Right lobe of liver (tissue), 6 donors: ENCODE measurements at regions not wholly inside any gene's neighbourhood (a gene's known extent, or its start where the extent isn't known, plus 50 kb on each side); places are given as distances from the start of the nearest gene placed in this dataset.

Source experiments
- ATAC-seq, 4 donors: fragments of 200-7000 bp; cut with Tn5 transposase; one replicate each; pipeline ENCODE4 v1.9.1; 2020; ENCODE audit warnings: mild to moderate bottlenecking in 4 of 4, moderate library complexity in 4 of 4
- DNase-seq, 3 donors: peaks; one replicate each; pipeline ENCODE4 v3.0.0-alpha.2; 2020
- H3K27ac ChIP-seq, 3 donors: fragments of 200-600 bp; one replicate each; pipeline ENCODE4 v1.8.0; 2022
- H3K27me3 ChIP-seq, 2 donors: fragments of 200-600 bp; one replicate each; pipeline ENCODE4 v1.8.0; 2022
- H3K36me3 ChIP-seq, 4 donors: fragments of 200-600 bp; sonication (generic) in 1 of 4; one replicate each; pipeline versions ENCODE4 v1.5.1 to v1.8.0; 2017 to 2022; ENCODE audit warnings: control low read depth in 1 of 4
- H3K4me1 ChIP-seq, 4 donors: fragments of 200-600 bp; sonication (generic) in 1 of 4; one replicate each; pipeline versions ENCODE4 v1.5.1 to v1.8.0; 2017 to 2022; ENCODE audit warnings: control low read depth in 1 of 4
- H3K4me3 ChIP-seq, 3 donors: fragments of 200-600 bp; one replicate each; pipeline ENCODE4 v1.8.0; 2022
- H3K9me3 ChIP-seq, 4 donors: fragments of 200-600 bp; sonication (generic) in 1 of 4; one replicate each; pipeline versions ENCODE4 v1.5.1 to v1.8.0; 2017 to 2022; ENCODE audit warnings: control low read depth in 1 of 4
- POLR2A ChIP-seq: fragments of 450-650 bp; IDR thresholded peaks from one replicate; pipeline ENCODE4 v1.6.1; 2017; ENCODE audit warnings: antibody characterized with exemption, mild to moderate bottlenecking
- WGBS: methylation state at CpG from one replicate; pipeline ENCODE4 v1.1.6; 2018; ENCODE audit warnings: low coverage, low lambda C conversion rate; ENCODE audit not compliant: insufficient coverage; ENCODE audit errors: missing lambda C conversion rate; 5-methylcytosine and 5-hydroxymethylcytosine counted together
- intact Hi-C, 2 donors: fragments of 100-400 bp; cut with DNase I; formaldehyde crosslinking; loops; one replicate each; pipeline versions ENCODE4 v1.11.2 to v1.14.1; 2022
- TF ChIP-seq, protein P1 (sequence below), 4 donors: fragments of 200-600 bp in 3 of 4; fragments of 450-650 bp in 1 of 4; IDR thresholded peaks; one replicate each; pipeline versions ENCODE4 v1.5.1 to v1.8.0; 2016 to 2022; ENCODE audit warnings: antibody characterized with exemption in 4 of 4, mild to moderate bottlenecking in 2 of 4
- donor health status: DM: no; HTN: yes; CAD: no.
- donor health status: DM: no; HTN: no; CAD: no.
- donor health status: DM: no; HTN: no; CAD: no.
- donor health status: DM: no; HTN: yes; CAD: no.
- donor health status: DM: no; HTN: yes; CAD: no.

DNA sequence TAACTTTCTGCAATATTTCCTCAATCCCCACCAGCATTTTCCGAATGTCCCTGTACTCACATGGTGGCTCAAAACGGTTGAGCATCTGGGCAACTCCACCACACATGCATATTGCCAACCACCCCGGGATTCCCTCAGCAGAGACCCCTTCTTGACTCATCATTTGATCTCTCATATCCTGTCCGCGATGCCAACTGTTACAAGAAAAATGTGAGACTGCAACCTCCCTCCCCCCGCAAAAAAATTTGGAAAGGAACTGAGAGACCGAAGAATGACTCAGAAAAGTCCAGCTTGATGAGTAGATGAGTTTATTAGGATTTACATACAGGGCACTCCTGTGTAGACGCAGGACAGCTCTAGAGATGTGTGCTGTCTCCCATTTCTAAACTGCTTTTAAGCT lies 561.4 kb downstream of the ZIC3 start:
- Histone ChIP-seq H3K27ac (no peak overlapping the region), H3K4me1 (no peaks in the 10 kb centered on the region), H3K27me3 (no peaks in the 10 kb centered on the region), H3K36me3 (no peaks in the 10 kb centered on the region), H3K9me3 (no peaks in the 10 kb centered on the region), H3K4me3 (no peak overlapping the region)
- DNase-seq = no peak
- WGBS = 39% methylated on average over 8 of the region's 8 CpGs
- no peak for ATAC-seq
- intact Hi-C loops = no loop called here
- TF ChIP-seq POLR2A = no peak
- TF ChIP-seq, protein P1, sequence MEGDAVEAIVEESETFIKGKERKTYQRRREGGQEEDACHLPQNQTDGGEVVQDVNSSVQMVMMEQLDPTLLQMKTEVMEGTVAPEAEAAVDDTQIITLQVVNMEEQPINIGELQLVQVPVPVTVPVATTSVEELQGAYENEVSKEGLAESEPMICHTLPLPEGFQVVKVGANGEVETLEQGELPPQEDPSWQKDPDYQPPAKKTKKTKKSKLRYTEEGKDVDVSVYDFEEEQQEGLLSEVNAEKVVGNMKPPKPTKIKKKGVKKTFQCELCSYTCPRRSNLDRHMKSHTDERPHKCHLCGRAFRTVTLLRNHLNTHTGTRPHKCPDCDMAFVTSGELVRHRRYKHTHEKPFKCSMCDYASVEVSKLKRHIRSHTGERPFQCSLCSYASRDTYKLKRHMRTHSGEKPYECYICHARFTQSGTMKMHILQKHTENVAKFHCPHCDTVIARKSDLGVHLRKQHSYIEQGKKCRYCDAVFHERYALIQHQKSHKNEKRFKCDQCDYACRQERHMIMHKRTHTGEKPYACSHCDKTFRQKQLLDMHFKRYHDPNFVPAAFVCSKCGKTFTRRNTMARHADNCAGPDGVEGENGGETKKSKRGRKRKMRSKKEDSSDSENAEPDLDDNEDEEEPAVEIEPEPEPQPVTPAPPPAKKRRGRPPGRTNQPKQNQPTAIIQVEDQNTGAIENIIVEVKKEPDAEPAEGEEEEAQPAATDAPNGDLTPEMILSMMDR (IDR thresholded peaks at IDR 0.05) = no peak

DNA sequence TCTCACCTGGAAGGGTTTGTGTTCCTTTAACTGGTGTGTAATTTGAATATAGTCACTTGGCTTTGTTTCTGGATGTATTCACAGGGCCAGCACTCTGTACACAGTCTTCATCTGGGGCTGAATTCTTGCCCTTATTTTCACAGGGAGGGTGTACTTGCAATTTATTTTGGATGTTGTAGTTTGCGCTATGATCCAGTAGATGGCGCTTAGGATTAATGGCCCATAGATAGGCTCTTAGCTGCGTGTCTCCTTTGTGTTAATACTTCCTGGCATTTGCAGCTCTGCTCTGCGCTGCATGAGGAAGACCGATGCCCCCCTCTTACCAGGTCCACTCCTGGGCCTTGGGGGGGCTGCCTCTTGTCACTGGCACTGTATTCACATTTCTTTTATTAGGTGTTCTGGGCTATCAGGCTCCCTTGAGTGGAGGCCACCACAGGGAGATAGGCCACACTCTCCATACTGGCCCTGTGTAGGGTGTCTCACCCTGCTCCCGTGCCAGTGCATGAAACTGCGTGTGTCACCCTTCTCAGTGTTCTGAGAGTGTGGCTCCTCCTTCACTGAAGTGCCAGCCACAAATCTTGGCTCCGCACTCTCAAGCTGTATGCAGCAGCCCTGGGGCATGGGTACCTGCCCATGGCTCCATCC lies 562.2 kb downstream of the ZIC3 start:
- Histone ChIP-seq H3K36me3 (no peaks in the 10 kb centered on the region), H3K9me3 (no peaks in the 10 kb centered on the region), H3K27me3 (no peaks in the 10 kb centered on the region), H3K4me1 (no peaks in the 10 kb centered on the region), H3K4me3 (no peak overlapping the region), H3K27ac (no peak overlapping the region)
- DNase-seq (no peak), ATAC-seq (peak; percentile 62 to 86 (median 82))
- WGBS = 13% methylated on average over 5 of the region's 8 CpGs
- TF ChIP-seq POLR2A = no peak
- TF ChIP-seq, protein P1 (IDR thresholded peaks at IDR 0.05) = peak; percentile 30 to 76 (median 64)
- intact Hi-C loops = no loop called here

DNA sequence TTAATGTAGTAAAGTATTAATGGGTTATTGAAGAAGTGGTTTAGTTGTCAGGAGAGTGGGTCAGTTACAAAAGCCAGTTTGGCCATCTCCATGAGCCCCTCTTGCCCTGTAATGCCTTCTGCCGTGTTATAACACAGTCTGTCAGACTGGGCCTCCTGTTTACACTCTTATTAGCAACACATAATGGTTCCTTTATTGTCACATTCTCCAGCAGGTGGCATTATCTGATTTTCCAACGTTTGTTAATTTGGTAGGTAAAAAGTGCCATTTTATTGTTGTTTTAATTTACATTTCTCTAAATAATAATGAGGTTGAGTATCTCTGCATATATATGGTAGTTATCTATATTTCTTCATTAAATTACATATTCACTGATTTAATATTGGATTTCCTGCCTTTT lies 560.8 kb downstream of the FGF13 start:
- WGBS = 15% methylated on average over 2 of the region's 2 CpGs
- no peak for TF ChIP-seq POLR2A
- TF ChIP-seq, protein P1 (IDR thresholded peaks at IDR 0.05) = peak in 2 of 4 donors; percentile 11 to 22
- H3K4me3 ChIP-seq = no peak overlapping the region
- DNase-seq = no peak
- no peak for ATAC-seq
- H3K4me1 ChIP-seq = no peaks in the 10 kb centered on the region
- intact Hi-C loops = no loop called here
- H3K36me3 ChIP-seq = no peaks in the 10 kb centered on the region
- no peaks in the 10 kb centered on the region for H3K27me3 ChIP-seq
- H3K9me3 ChIP-seq = no peaks in the 10 kb centered on the region
- H3K27ac ChIP-seq = no peak overlapping the region

DNA sequence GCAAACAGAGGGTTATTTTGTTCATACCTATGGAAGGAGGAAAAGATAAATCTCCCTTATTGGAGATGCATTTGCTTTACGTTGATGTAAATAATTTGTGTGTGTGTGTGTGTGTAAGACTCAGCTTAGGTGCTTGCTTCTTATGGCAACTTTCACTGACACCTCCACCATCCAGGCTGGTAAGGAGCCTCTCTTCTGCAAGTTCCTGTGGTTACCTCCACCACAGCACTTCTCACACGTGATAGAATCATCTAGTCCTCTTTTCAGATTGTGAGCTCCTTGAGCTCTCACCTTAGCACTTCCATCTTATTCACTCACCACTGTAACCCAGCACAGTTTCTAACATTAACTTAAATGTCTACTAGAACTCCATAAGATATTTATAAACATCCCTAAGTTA lies 553.7 kb downstream of the FGF13 start:
- no peaks in the 10 kb centered on the region for H3K4me1 ChIP-seq
- H3K4me3 ChIP-seq = no peak overlapping the region
- H3K27me3 ChIP-seq = peaks cover 0 to 3% of the 10 kb centered on the region in 2 donors
- H3K36me3 ChIP-seq = no peaks in the 10 kb centered on the region
- intact Hi-C loops = no loop called here
- TF ChIP-seq, protein P1 (IDR thresholded peaks at IDR 0.05) = no peak
- no peak for TF ChIP-seq POLR2A
- ATAC-seq (no peak), DNase-seq (no peak)
- H3K27ac ChIP-seq = no peak overlapping the region
- 22% methylated on average over 2 of the region's 2 CpGs for WGBS
- no peaks in the 10 kb centered on the region for H3K9me3 ChIP-seq
